Lung (tissue), 11 donors: ENCODE measurements at regions not wholly inside any gene's neighbourhood (a gene's known extent, or its start where the extent isn't known, plus 50 kb on each side); places are given as distances from the start of the nearest gene placed in this dataset.

ENCODE experiments used
- ATAC-seq: fragments of 200-7000 bp; cut with Tn5 transposase; one replicate; pipeline ENCODE4 v1.9.1; 2020; ENCODE audit warnings: moderate number of reproducible peaks; ENCODE audit not compliant: insufficient read depth, low FRiP score
- DNase-seq, 3 donors: peaks; one replicate each; pipeline ENCODE4 v3.0.0-alpha.2; 2013 to 2017
- H3K27ac ChIP-seq, 2 donors: one replicate each; pipeline ENCODE4 v1.5.1; 2013; ENCODE audit warnings: mild to moderate bottlenecking in 2 of 2, moderate library complexity in 2 of 2, control low read depth in 1 of 2, inconsistent platforms in 1 of 2, low read depth in 1 of 2, low read length in 1 of 2
- H3K27me3 ChIP-seq, 3 donors: one replicate each; pipeline ENCODE4 v1.5.1; 2013; ENCODE audit warnings: low read length in 2 of 3; ENCODE audit not compliant: control insufficient read depth in 3 of 3, insufficient read depth in 3 of 3
- H3K36me3 ChIP-seq, 4 donors: one replicate each; pipeline ENCODE4 v1.5.1; 2013; ENCODE audit warnings: low read length in 4 of 4, mild to moderate bottlenecking in 1 of 4, moderate library complexity in 1 of 4; ENCODE audit not compliant: control insufficient read depth in 4 of 4, insufficient read depth in 4 of 4
- H3K4me1 ChIP-seq, 5 donors: one replicate each; pipeline ENCODE4 v1.5.1; 2013; ENCODE audit warnings: low read length in 5 of 5, mild to moderate bottlenecking in 2 of 5, moderate library complexity in 1 of 5; ENCODE audit not compliant: control insufficient read depth in 5 of 5, insufficient read depth in 5 of 5
- H3K4me3 ChIP-seq: one replicate; pipeline ENCODE4 v1.5.1; 2013; ENCODE audit warnings: mild to moderate bottlenecking, control low read depth, moderate library complexity
- H3K9ac ChIP-seq, 2 donors: one replicate each; pipeline ENCODE4 v1.5.1; 2013; ENCODE audit warnings: low read length in 2 of 2, control low read depth in 1 of 2; ENCODE audit not compliant: insufficient read depth in 1 of 2
- H3K9me3 ChIP-seq, 4 donors: one replicate each; pipeline ENCODE4 v1.5.1; 2013; ENCODE audit warnings: low read length in 3 of 4, mild to moderate bottlenecking in 1 of 4, moderate library complexity in 1 of 4; ENCODE audit not compliant: control insufficient read depth in 4 of 4, insufficient read depth in 3 of 4
- CTCF ChIP-seq: IDR thresholded peaks from 2 replicates; pipeline ENCODE4 v1.5.1; 2012; ENCODE audit warnings: mild to moderate bottlenecking; ENCODE audit errors: control extremely low read depth, extremely low read depth
- WGBS, 2 donors: extraction: QIAGEN DNeasy Blood & Tissue Kit; methylation state at CpG; one replicate each; pipeline ENCODE4 v1.1.7; 2013; 5-methylcytosine and 5-hydroxymethylcytosine counted together
- donor health status: control.
- donor health status: control.
- donor health status: Bipolar disorder and iron deficiency.
- donor health status: healthy.
- donor health status: DM: yes; HTN: yes; CAD: no.

- no peak for DNase-seq
- H3K9ac ChIP-seq, result no peak overlapping the region
- H3K27me3 ChIP-seq, result no peaks in the 10 kb centered on the region
- H3K4me3 ChIP-seq, result no peak overlapping the region
- no peak for TF ChIP-seq CTCF
- ATAC-seq, result no peak
- 85 to 88% methylated on average over 1 of the region's 1 CpG for WGBS, 2 donors
- H3K4me1 ChIP-seq, result no peaks in the 10 kb centered on the region
- no peaks in the 10 kb centered on the region for H3K36me3 ChIP-seq
- no peak overlapping the region for H3K27ac ChIP-seq
- no peaks in the 10 kb centered on the region for H3K9me3 ChIP-seq
Observed at GRCh38 chr7:49527182-49527581, 246.3 kb upstream of the VWC2 start.

- no peak for DNase-seq
- no peak overlapping the region for H3K4me3 ChIP-seq
- H3K9ac ChIP-seq, result no peak overlapping the region
- no peak overlapping the region for H3K27ac ChIP-seq
- 36 to 43% methylated on average over 1 of the region's 1 CpG for WGBS, 2 donors
- no peak for ATAC-seq
- H3K4me1 ChIP-seq, result no peaks in the 10 kb centered on the region
- no peaks in the 10 kb centered on the region for H3K36me3 ChIP-seq
- no peaks in the 10 kb centered on the region for H3K27me3 ChIP-seq
- no peaks in the 10 kb centered on the region for H3K9me3 ChIP-seq
- TF ChIP-seq CTCF, result no peak
Observed at GRCh38 chr7:49530481-49530880, 243.0 kb upstream of the VWC2 start.

GRCh38 chr7:49563693-49564378, 209.6 kb upstream of the VWC2 start:
- Histone ChIP-seq H3K9ac (no peak overlapping the region), H3K4me3 (no peak overlapping the region), H3K9me3 (peaks cover 0 to 6% (median 3%) of the 10 kb centered on the region in 4 donors), H3K27ac (no peak overlapping the region), H3K27me3 (no peaks in the 10 kb centered on the region), H3K4me1 (no peaks in the 10 kb centered on the region), H3K36me3 (no peaks in the 10 kb centered on the region)
- DNase-seq (no peak), ATAC-seq (no peak)
- no peak for TF ChIP-seq CTCF
- WGBS, 2 donors, result 68 to 77% methylated on average over 8 of the region's 8 CpGs

- Histone ChIP-seq H3K4me1 (no peaks in the 10 kb centered on the region), H3K9ac (no peak overlapping the region), H3K27me3 (no peaks in the 10 kb centered on the region), H3K9me3 (peaks cover 0 to 6% (median 3%) of the 10 kb centered on the region in 4 donors), H3K36me3 (no peaks in the 10 kb centered on the region), H3K27ac (no peak overlapping the region), H3K4me3 (no peak overlapping the region)
- 93 to 97% methylated on average over 2 of the region's 2 CpGs for WGBS, 2 donors
- ATAC-seq, result no peak
- no peak for TF ChIP-seq CTCF
- no peak for DNase-seq
Observed at GRCh38 chr7:49564379-49564714, 209.1 kb upstream of the VWC2 start.
